GM20000 (cell line): ENCODE measurements at regions not wholly inside any gene's neighbourhood (a gene's known extent, or its start where the extent isn't known, plus 50 kb on each side); places are given as distances from the start of the nearest gene placed in this dataset.

Experiments
- DNase-seq: peaks from one replicate; pipeline ENCODE4 v3.0.0; 2012; ENCODE audit warnings: low spot score
- CTCF ChIP-seq: IDR thresholded peaks from 2 replicates; pipeline ENCODE4 v1.5.1; 2012; ENCODE audit warnings: mild to moderate bottlenecking, control low read depth; ENCODE audit errors: extremely low read depth, missing control alignments

- TF ChIP-seq CTCF: no peak
- no peak for DNase-seq
Measured at GRCh38 chr1:190658907-190659306, 181.2 kb upstream of the BRINP3 start.

GRCh38 chr1:190663962-190664361, 186.3 kb upstream of the BRINP3 start:
- DNase-seq: no peak
- no peak for TF ChIP-seq CTCF

- no peak for TF ChIP-seq CTCF
- DNase-seq: no peak
Measured at GRCh38 chr1:190665045-190665444, 187.4 kb upstream of the BRINP3 start.

- TF ChIP-seq CTCF: no peak
- no peak for DNase-seq
Measured at GRCh38 chr1:190667914-190668313, 190.2 kb upstream of the BRINP3 start.

- no peak for DNase-seq
- no peak for TF ChIP-seq CTCF
Measured at GRCh38 chr1:190679044-190679443, 201.4 kb upstream of the BRINP3 start.

- DNase-seq: no peak
- no peak for TF ChIP-seq CTCF
Measured at GRCh38 chr1:190679454-190679853, 201.8 kb upstream of the BRINP3 start.

- no peak for DNase-seq
- no peak for TF ChIP-seq CTCF
Measured at GRCh38 chr1:190679983-190680382, 202.3 kb upstream of the BRINP3 start.
